H9 (cell line): ENCODE measurements at regions not wholly inside any gene's neighbourhood (a gene's known extent, or its start where the extent isn't known, plus 50 kb on each side); places are given as distances from the start of the nearest gene placed in this dataset.

Experiments used
- DNase-seq: peaks from one replicate; pipeline ENCODE4 v3.0.0-alpha.2; 2017
- H2AFZ ChIP-seq: one replicate; pipeline ENCODE4 v1.6.1; 2013; ENCODE audit warnings: mild to moderate bottlenecking, low read length, control low read depth, moderate library complexity
- H2AK5ac ChIP-seq: 2 replicates; pipeline ENCODE4 v1.6.1; 2013; ENCODE audit warnings: low read length, control low read depth, mixed read lengths; ENCODE audit not compliant: insufficient read length
- H2BK120ac ChIP-seq: one replicate; pipeline ENCODE4 v1.6.1; 2013; ENCODE audit warnings: low read depth, mild to moderate bottlenecking, low read length, control low read depth, inconsistent platforms; ENCODE audit not compliant: poor library complexity, severe bottlenecking
- H2BK12ac ChIP-seq: 2 replicates; pipeline ENCODE4 v1.6.1; 2013; ENCODE audit warnings: low read length, control low read depth, mixed read lengths, low read depth; ENCODE audit not compliant: insufficient read length
- H2BK15ac ChIP-seq: 2 replicates; pipeline ENCODE4 v1.6.1; 2013; ENCODE audit warnings: low read depth, low read length, control low read depth
- H2BK20ac ChIP-seq: one replicate; pipeline ENCODE4 v1.6.1; 2013; ENCODE audit warnings: low read depth, mild to moderate bottlenecking, low read length, control low read depth, inconsistent platforms; ENCODE audit not compliant: poor library complexity, severe bottlenecking
- H2BK5ac ChIP-seq: 2 replicates; pipeline ENCODE4 v1.6.1; 2013; ENCODE audit warnings: low read length, control low read depth, mixed read lengths; ENCODE audit not compliant: insufficient read length
- H3K14ac ChIP-seq: 2 replicates; pipeline ENCODE4 v1.6.1; 2013; ENCODE audit warnings: low read length, control low read depth; ENCODE audit not compliant: insufficient read depth
- H3K18ac ChIP-seq: 2 replicates; pipeline ENCODE4 v1.6.1; 2013; ENCODE audit warnings: low read depth, mild to moderate bottlenecking, mixed read lengths, low read length, control low read depth; ENCODE audit not compliant: insufficient read length
- H3K23ac ChIP-seq: 2 replicates; pipeline ENCODE4 v1.6.1; 2013; ENCODE audit warnings: low read length, control low read depth, mixed read lengths, low read depth; ENCODE audit not compliant: insufficient read length
- H3K23me2 ChIP-seq: 2 replicates; pipeline ENCODE4 v1.6.1; 2013; ENCODE audit warnings: low read depth, mild to moderate bottlenecking, mixed read lengths, low read length, control low read depth; ENCODE audit not compliant: insufficient read length, poor library complexity, severe bottlenecking
- H3K27ac ChIP-seq: 2 replicates; pipeline ENCODE4 v1.5.1; 2013; ENCODE audit warnings: low read length, control low read depth, mixed read lengths, low read depth; ENCODE audit not compliant: insufficient read length
- H3K27me3 ChIP-seq: 2 replicates; pipeline ENCODE4 v1.6.1; 2013; ENCODE audit warnings: low read length, control low read depth, inconsistent platforms; ENCODE audit not compliant: insufficient read depth
- H3K4ac ChIP-seq: 2 replicates; pipeline ENCODE4 v1.6.1; 2013; ENCODE audit warnings: low read depth, mild to moderate bottlenecking, control low read depth, inconsistent platforms, low read length, moderate library complexity
- H3K4me1 ChIP-seq: 2 replicates; pipeline ENCODE4 v1.6.1; 2013; ENCODE audit warnings: low read length, control low read depth, inconsistent platforms; ENCODE audit not compliant: insufficient read depth
- H3K4me2 ChIP-seq: 2 replicates; pipeline ENCODE4 v1.6.1; 2013; ENCODE audit warnings: low read length, control low read depth, mixed read lengths; ENCODE audit not compliant: insufficient read length, insufficient read depth
- H3K56ac ChIP-seq: 2 replicates; pipeline ENCODE4 v1.6.1; 2013; ENCODE audit warnings: low read depth, mild to moderate bottlenecking, mixed read lengths, low read length, control low read depth; ENCODE audit not compliant: insufficient read length
- H3K79me1 ChIP-seq: 2 replicates; pipeline ENCODE4 v1.6.1; 2013; ENCODE audit warnings: low read depth, mild to moderate bottlenecking, moderate library complexity, low read length, control low read depth, inconsistent platforms; ENCODE audit not compliant: insufficient read depth, poor library complexity, severe bottlenecking
- H3K79me2 ChIP-seq: 2 replicates; pipeline ENCODE4 v1.6.1; 2013; ENCODE audit warnings: low read length, control low read depth, inconsistent platforms; ENCODE audit not compliant: insufficient read depth
- H3K9ac ChIP-seq: 2 replicates; pipeline ENCODE4 v1.6.1; 2013; ENCODE audit warnings: low read length, control low read depth, mixed read lengths; ENCODE audit not compliant: insufficient read length; ENCODE audit errors: extremely low read depth
- H3K9me3 ChIP-seq: one replicate; pipeline ENCODE4 v1.6.1; 2013; ENCODE audit warnings: low read depth, low read length, inconsistent platforms; ENCODE audit not compliant: control insufficient read depth
- H3T11ph ChIP-seq: one replicate; pipeline ENCODE4 v1.6.1; 2013; ENCODE audit warnings: mild to moderate bottlenecking, low read length, control low read depth, inconsistent platforms
- H4K20me1 ChIP-seq: one replicate; pipeline ENCODE4 v1.6.1; 2013; ENCODE audit not compliant: control insufficient read depth, insufficient read length, insufficient read depth
- H4K5ac ChIP-seq: 2 replicates; pipeline ENCODE4 v1.6.1; 2013; ENCODE audit warnings: low read depth, mild to moderate bottlenecking, mixed read lengths, low read length, control low read depth; ENCODE audit not compliant: insufficient read length
- H4K8ac ChIP-seq: replicated peaks from 2 replicates; pipeline ENCODE4 v1.6.1; 2013; ENCODE audit warnings: low read length, control low read depth, mixed read lengths, low read depth; ENCODE audit not compliant: insufficient read length
- H4K91ac ChIP-seq: 2 replicates; pipeline ENCODE4 v1.6.1; 2013; ENCODE audit warnings: low read depth, mild to moderate bottlenecking, moderate library complexity, mixed read lengths, low read length, control low read depth; ENCODE audit not compliant: insufficient read length
- H3K27ac Mint-ChIP-seq, 3 experiments: 2 replicates in 2 of 3; 3 replicates in 1 of 3; pipeline ENCODE4 v1.8.0; 2020 to 2021; ENCODE audit warnings: mixed read lengths in 3 of 3, mild to moderate bottlenecking in 1 of 3, moderate library complexity in 1 of 3
- H3K27me3 Mint-ChIP-seq: 2 replicates; pipeline ENCODE4 v1.8.0; 2021; ENCODE audit warnings: low read depth, mild to moderate bottlenecking, moderate library complexity, mixed read lengths
- H3K36me3 Mint-ChIP-seq, 3 experiments: 2 replicates in 2 of 3; 3 replicates in 1 of 3; pipeline ENCODE4 v1.8.0; 2020 to 2021; ENCODE audit warnings: low read depth in 3 of 3, mixed read lengths in 3 of 3; ENCODE audit not compliant: insufficient read depth in 1 of 3
- H3K4me1 Mint-ChIP-seq, 2 experiments: 2 replicates each; pipeline ENCODE4 v1.8.0; 2020; ENCODE audit warnings: mixed read lengths in 2 of 2
- H3K4me3 Mint-ChIP-seq, 2 experiments: 2 replicates in 1 of 2; 3 replicates in 1 of 2; pipeline ENCODE4 v1.8.0; 2020 to 2021; ENCODE audit warnings: mild to moderate bottlenecking in 2 of 2, mixed read lengths in 2 of 2, moderate library complexity in 1 of 2
- H3K9me3 Mint-ChIP-seq, 2 experiments: 2 replicates in 1 of 2; 3 replicates in 1 of 2; pipeline ENCODE4 v1.8.0; 2020; ENCODE audit warnings: mild to moderate bottlenecking in 2 of 2, mixed read lengths in 2 of 2, moderate library complexity in 1 of 2
- CTCF ChIP-seq: fragments of 200-600 bp; sonication (generic); conservative IDR thresholded peaks from 3 replicates; pipeline ENCODE4 v1.8.0; 2021; ENCODE audit warnings: antibody characterized with exemption, mild to moderate bottlenecking
- WGBS: extraction: QIAGEN DNeasy Blood & Tissue Kit; methylation state at CpG from one replicate; pipeline ENCODE4 v1.1.7; 2013; ENCODE audit warnings: missing lambda C conversion rate, low lambda C conversion rate, mixed read lengths; ENCODE audit not compliant: insufficient read length; ENCODE audit errors: extremely low coverage; 5-methylcytosine and 5-hydroxymethylcytosine counted together

DNA sequence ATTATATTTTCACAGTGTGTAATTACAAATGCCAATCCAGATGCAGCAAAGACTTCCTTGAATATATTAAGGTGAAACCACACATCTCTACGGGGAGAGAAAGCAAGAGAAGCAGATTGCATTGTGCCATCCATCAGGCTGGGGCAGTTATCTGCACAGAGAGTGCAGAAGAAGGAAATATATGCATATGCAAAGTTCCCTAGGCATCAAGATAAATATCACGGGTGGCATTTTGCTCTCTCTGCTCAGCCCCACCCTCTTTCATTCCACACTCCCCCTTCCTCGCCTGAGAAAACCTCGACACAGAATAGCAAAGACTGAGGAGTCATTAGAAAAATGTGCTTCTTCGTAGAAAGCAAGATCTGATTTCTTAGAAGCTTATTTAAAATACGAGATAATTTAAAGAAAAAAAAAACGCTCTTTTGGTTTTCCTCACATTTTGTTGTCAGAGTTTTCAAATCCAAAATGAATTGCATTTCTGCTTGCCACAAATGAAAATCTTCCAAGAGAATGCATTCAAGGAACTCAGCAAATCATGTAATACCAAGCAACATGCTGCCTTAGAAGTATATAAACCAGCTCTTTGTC is 283.2 kb upstream of the LMCD1 start:
- no peaks in the 10 kb centered on the region for H3K36me3 Mint-ChIP-seq
- Histone ChIP-seq H3K9ac (no peak overlapping the region), H4K91ac (no peak overlapping the region), H3K9me3 (no peaks in the 10 kb centered on the region), H2AFZ (no peak overlapping the region), H2BK5ac (no peak overlapping the region), H3K27ac (no peak overlapping the region), H3K4me2 (no peak overlapping the region), H3K27me3 (no peaks in the 10 kb centered on the region), H3K14ac (no peak overlapping the region), H2BK120ac (no peak overlapping the region), H3K4ac (no peak overlapping the region), H3K23ac (no peak overlapping the region), H3K79me1 (no peaks in the 10 kb centered on the region), H2AK5ac (no peak overlapping the region), H4K20me1 (no peaks in the 10 kb centered on the region), H2BK20ac (no peak overlapping the region), H3K4me1 (no peaks in the 10 kb centered on the region), H3K23me2 (no peaks in the 10 kb centered on the region), H2BK12ac (no peak overlapping the region), H2BK15ac (no peak overlapping the region), H3T11ph (no peak overlapping the region), H3K79me2 (no peaks in the 10 kb centered on the region), H3K18ac (no peak overlapping the region), H3K56ac (no peak overlapping the region), H4K8ac (no peak overlapping the region), H4K5ac (no peak overlapping the region)
- H3K4me3 Mint-ChIP-seq = no peak overlapping the region
- WGBS = no CpG with 5 or more reads among the region's 7 CpGs
- no peaks in the 10 kb centered on the region for H3K9me3 Mint-ChIP-seq
- H3K27ac Mint-ChIP-seq = no peak overlapping the region
- no peak for DNase-seq
- H3K27me3 Mint-ChIP-seq = no peaks in the 10 kb centered on the region
- TF ChIP-seq CTCF = no peak
- no peaks in the 10 kb centered on the region for H3K4me1 Mint-ChIP-seq
